GM19438 (cell line): ENCODE measurements at regions not wholly inside any gene's neighbourhood (a gene's known extent, or its start where the extent isn't known, plus 50 kb on each side); places are given as distances from the start of the nearest gene placed in this dataset.

ENCODE experiments used
- ATAC-seq: cut with Tn5 transposase; IDR thresholded peaks from one replicate; pipeline ENCODE4 v1.9.1; 2021; ENCODE audit warnings: low read depth; ENCODE audit not compliant: unreplicated experiment

- no peak for ATAC-seq
Observed at GRCh38 chr2:133836691-133837345, 268.6 kb upstream of the NCKAP5 start.

- no peak for ATAC-seq
Observed at GRCh38 chr2:133837441-133838094, 269.3 kb upstream of the NCKAP5 start.

- no peak for ATAC-seq
Observed at GRCh38 chr2:133838642-133839365, 270.5 kb upstream of the NCKAP5 start.

DNA sequence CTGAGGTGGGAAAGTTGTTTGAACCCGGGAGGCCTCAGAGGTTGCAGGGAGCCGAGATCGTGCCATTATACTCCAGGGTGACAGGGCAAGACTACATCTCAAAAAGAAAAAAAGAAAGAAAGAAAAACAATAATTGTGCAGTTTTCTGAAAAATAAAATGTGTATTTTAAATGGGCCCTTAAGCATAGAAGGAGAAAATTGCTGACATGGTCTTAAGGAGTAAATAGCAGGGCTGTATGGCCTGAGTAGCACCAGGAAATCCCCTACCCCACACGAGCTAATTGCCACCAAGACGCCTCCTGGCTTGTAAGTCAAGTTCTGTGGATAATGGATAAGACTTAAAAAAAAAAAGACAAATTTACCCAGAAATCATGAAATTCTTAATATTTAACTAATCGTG is 271.4 kb upstream of the NCKAP5 start:
- no peak for ATAC-seq

DNA sequence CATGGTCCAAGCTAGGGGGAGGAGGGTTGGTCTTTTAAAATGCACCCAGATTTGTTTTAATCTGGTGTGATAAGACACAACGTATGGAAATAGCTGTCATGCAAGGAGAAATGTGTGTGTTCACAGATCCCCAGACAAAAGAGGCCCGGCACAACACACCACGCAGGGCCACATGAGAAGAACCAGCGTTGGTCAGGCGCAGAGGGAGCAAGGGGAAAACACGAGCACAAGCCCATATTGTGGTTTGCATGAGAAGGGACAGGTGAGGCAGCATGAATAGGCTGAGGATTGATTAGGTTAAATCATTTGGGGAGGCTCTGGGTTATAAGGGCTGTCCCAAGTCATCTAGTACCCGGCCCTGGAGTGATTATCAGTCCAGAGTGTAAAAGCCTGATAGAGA is 272.5 kb upstream of the NCKAP5 start:
- no peak for ATAC-seq

DNA sequence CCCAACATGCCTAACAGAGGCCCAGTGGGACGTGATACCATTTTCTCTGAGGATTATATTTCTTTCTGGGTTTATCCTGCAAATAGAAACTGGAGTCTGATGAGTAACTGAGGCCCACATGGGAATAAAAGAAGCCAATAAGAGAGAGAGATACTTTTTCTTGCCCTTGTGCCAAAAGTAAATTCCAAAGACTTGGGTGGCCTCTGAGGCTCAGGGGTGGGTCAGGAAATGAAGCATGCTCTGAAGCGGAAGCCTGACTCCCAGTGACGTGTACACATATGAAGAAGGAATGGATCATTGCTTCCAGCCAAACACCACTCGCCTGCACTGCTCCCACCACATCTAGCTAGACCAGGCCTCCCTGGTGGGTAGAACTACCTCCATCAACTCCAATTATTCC is 273.6 kb upstream of the NCKAP5 start:
- ATAC-seq = no peak

GRCh38 chr2:133842446-133842845 is 274.2 kb upstream of the NCKAP5 start:
- no peak for ATAC-seq

GRCh38 chr2:133843091-133843490 is 274.8 kb upstream of the NCKAP5 start:
- no peak for ATAC-seq

DNA sequence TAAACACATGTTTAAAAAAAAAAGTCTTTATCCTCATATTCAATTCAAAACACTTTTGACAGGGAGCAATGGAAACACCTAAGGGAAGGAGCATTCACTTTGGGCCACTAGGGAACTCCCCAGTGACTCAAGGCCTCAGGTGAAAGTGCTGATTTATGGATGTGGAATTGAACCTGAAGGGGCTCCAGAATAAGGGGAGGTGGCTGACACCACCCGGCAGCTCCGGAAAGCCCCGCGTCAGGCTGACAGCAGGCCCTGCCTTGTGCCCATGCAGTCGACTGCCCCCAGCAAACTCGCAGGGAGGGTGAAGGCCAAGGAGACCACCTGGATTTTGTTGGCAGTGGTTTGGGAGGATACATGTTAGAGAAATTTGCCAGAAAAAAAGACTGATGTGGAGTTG is 275.3 kb upstream of the NCKAP5 start:
- no peak for ATAC-seq

- no peak for ATAC-seq
Observed at GRCh38 chr2:133844214-133844892, 276.1 kb upstream of the NCKAP5 start.

- no peak for ATAC-seq
Observed at GRCh38 chr2:133846476-133846875, 278.2 kb upstream of the NCKAP5 start.

- no peak for ATAC-seq
Observed at GRCh38 chr2:133847591-133847990, 279.3 kb upstream of the NCKAP5 start.

- no peak for ATAC-seq
Observed at GRCh38 chr2:133848111-133848649, 279.9 kb upstream of the NCKAP5 start.

GRCh38 chr2:133849341-133849740 is 281.1 kb upstream of the NCKAP5 start:
- no peak for ATAC-seq

DNA sequence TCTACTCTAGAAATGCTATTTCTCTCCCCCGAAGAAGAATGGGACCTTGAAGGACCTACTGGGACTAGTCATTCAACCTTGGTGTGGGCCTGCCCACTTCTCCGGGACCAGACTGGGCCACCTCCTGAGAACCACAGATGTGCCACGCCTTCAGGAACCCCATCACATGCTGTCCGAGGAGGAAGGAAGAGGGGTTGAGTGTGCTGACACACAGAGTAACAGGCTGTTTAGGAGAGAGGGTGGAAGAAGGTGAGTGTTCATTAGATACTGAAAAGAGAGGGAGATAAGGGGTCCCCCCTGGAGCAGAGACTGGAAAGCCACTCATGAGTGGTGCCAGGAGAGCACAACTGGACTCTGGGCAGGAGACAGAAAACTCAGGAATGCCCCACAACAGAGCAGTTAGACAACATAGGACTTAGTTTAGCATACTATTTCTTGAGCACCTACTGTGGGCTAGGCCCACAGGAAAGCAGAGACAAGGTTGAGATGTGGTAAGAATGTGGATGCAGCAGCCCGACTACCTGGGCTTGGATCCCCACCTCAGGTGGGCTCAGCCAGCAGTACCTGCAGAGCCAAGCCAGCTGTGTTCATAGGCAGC is 286.4 kb upstream of the NCKAP5 start:
- ATAC-seq = no peak

DNA sequence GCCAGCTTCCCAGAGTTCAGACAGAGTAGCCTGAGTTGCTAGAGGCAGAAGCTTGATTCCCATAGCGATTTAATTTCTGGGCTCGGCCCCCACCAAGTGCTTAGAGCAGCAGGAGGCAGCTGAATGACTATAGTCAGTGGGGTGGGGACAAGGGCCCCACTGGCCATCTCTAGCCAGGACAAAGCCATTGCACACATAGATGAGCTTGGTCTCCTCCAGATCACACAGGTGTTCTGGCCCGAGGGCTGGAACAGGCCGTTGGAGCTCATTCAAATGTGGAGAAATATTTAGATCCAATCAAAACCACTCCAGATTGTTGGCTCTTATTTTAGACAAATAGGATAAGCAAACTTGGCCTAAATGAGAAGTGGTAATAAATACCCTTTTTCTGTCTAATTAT is 287.3 kb upstream of the NCKAP5 start:
- ATAC-seq = no peak

GRCh38 chr2:133856678-133857077 is 288.4 kb upstream of the NCKAP5 start:
- no peak for ATAC-seq

DNA sequence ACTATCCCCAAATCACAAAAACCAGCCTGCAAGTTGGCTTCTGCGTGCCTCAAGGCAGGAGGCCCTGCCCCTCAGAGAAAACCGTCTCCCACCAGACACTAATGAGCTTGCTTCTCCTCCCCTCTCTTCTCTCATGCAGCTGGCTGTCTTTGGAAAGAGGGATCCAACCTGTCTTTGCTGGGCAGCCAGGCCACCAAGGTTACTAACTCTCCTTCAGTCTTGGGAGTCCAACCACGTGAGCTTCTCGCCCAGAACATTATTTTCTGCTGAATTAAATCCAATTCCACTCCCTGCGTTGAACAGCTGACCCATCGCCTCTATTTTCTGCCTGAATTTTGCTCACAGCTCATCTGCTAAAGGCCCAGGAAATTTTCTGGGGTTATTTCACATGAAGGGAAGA is 291.3 kb upstream of the NCKAP5 start:
- ATAC-seq = no peak

GRCh38 chr2:133862400-133862977 is 294.2 kb upstream of the NCKAP5 start:
- ATAC-seq = no peak

DNA sequence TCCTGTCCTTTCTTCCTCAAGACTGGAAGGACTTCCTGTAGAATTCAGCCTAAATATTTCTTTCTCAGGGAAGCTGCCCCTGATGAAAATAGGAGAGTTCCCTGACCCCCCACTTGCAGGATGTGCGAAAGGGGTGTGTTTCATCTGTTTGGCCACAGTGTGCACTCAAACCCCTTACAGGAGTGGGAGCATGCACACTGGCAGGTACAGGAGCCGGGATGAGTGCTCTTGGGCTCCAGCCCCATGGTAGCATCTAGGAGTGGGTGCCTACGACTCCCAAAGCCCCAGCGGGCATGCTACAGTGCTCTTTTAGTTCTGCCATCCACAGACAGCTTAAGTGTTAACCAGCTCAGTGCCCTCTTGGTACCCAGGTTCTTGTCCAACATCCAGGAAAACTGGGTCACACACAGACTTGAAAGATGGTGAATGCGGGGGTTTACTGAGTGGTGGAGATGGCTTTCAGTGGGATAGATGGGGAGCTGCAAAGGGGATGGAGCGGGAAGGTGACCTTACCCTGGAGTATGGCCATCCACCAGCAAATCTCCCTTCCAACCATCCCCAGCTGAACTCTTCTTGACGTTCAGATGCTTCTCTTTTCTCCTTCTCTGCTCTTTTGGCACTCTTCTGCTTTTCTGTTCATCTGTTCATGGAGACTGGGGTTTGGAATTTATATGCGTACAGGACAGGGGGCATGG is 295.0 kb upstream of the NCKAP5 start:
- ATAC-seq = no peak
